Right lobe of liver (tissue), 6 donors: ENCODE measurements at regions not wholly inside any gene's neighbourhood (a gene's known extent, or its start where the extent isn't known, plus 50 kb on each side); places are given as distances from the start of the nearest gene placed in this dataset.

ENCODE experiments used
- ATAC-seq, 4 donors: fragments of 200-7000 bp; cut with Tn5 transposase; one replicate each; pipeline ENCODE4 v1.9.1; 2020; ENCODE audit warnings: mild to moderate bottlenecking in 4 of 4, moderate library complexity in 4 of 4
- DNase-seq, 3 donors: peaks; one replicate each; pipeline ENCODE4 v3.0.0-alpha.2; 2020
- H3K27ac ChIP-seq, 3 donors: fragments of 200-600 bp; one replicate each; pipeline ENCODE4 v1.8.0; 2022
- H3K27me3 ChIP-seq, 2 donors: fragments of 200-600 bp; one replicate each; pipeline ENCODE4 v1.8.0; 2022
- H3K36me3 ChIP-seq, 4 donors: fragments of 200-600 bp; sonication (generic) in 1 of 4; one replicate each; pipeline versions ENCODE4 v1.5.1 to v1.8.0; 2017 to 2022; ENCODE audit warnings: control low read depth in 1 of 4
- H3K4me1 ChIP-seq, 4 donors: fragments of 200-600 bp; sonication (generic) in 1 of 4; one replicate each; pipeline versions ENCODE4 v1.5.1 to v1.8.0; 2017 to 2022; ENCODE audit warnings: control low read depth in 1 of 4
- H3K4me3 ChIP-seq, 3 donors: fragments of 200-600 bp; one replicate each; pipeline ENCODE4 v1.8.0; 2022
- H3K9me3 ChIP-seq, 4 donors: fragments of 200-600 bp; sonication (generic) in 1 of 4; one replicate each; pipeline versions ENCODE4 v1.5.1 to v1.8.0; 2017 to 2022; ENCODE audit warnings: control low read depth in 1 of 4
- CTCF ChIP-seq, 4 donors: fragments of 200-600 bp in 3 of 4; fragments of 450-650 bp in 1 of 4; IDR thresholded peaks; one replicate each; pipeline versions ENCODE4 v1.5.1 to v1.8.0; 2016 to 2022; ENCODE audit warnings: antibody characterized with exemption in 4 of 4, mild to moderate bottlenecking in 2 of 4
- POLR2A ChIP-seq: fragments of 450-650 bp; IDR thresholded peaks from one replicate; pipeline ENCODE4 v1.6.1; 2017; ENCODE audit warnings: antibody characterized with exemption, mild to moderate bottlenecking
- WGBS: methylation state at CpG from one replicate; pipeline ENCODE4 v1.1.6; 2018; ENCODE audit warnings: low coverage, low lambda C conversion rate; ENCODE audit not compliant: insufficient coverage; ENCODE audit errors: missing lambda C conversion rate; 5-methylcytosine and 5-hydroxymethylcytosine counted together
- intact Hi-C, 2 donors: fragments of 100-400 bp; cut with DNase I; formaldehyde crosslinking; loops; one replicate each; pipeline versions ENCODE4 v1.11.2 to v1.14.1; 2022
- donor health status: DM: no; HTN: yes; CAD: no.
- donor health status: DM: no; HTN: no; CAD: no.
- donor health status: DM: no; HTN: no; CAD: no.
- donor health status: DM: no; HTN: yes; CAD: no.
- donor health status: DM: no; HTN: yes; CAD: no.

GRCh38 chr15:39144613-39145499 lies 436.0 kb upstream of the THBS1 start:
- TF ChIP-seq POLR2A (no peak), CTCF (IDR thresholded peaks at IDR 0.05) (no peak)
- Histone ChIP-seq H3K4me3 (no peak overlapping the region), H3K27me3 (no peaks in the 10 kb centered on the region), H3K27ac (no peak overlapping the region), H3K9me3 (no peaks in the 10 kb centered on the region), H3K4me1 (no peaks in the 10 kb centered on the region), H3K36me3 (no peaks in the 10 kb centered on the region)
- DNase-seq (no peak), ATAC-seq (no peak)
- 84% methylated on average over 2 of the region's 2 CpGs for WGBS
- intact Hi-C loops = no loop called here

GRCh38 chr15:39145854-39146625 lies 434.8 kb upstream of the THBS1 start:
- H3K4me1 ChIP-seq = no peaks in the 10 kb centered on the region
- intact Hi-C loops = no loop called here
- H3K4me3 ChIP-seq = no peak overlapping the region
- no peak for DNase-seq
- no peaks in the 10 kb centered on the region for H3K36me3 ChIP-seq
- no peak overlapping the region for H3K27ac ChIP-seq
- no peak for ATAC-seq
- H3K9me3 ChIP-seq = no peaks in the 10 kb centered on the region
- TF ChIP-seq POLR2A (no peak), CTCF (IDR thresholded peaks at IDR 0.05) (no peak)
- 75% methylated on average over 2 of the region's 2 CpGs for WGBS
- H3K27me3 ChIP-seq = no peaks in the 10 kb centered on the region

GRCh38 chr15:39149636-39150150 lies 431.2 kb upstream of the THBS1 start:
- no peak for TF ChIP-seq CTCF (IDR thresholded peaks at IDR 0.05)
- no peak for TF ChIP-seq POLR2A
- H3K4me3 ChIP-seq = no peak overlapping the region
- DNase-seq = no peak
- H3K27me3 ChIP-seq = no peaks in the 10 kb centered on the region
- H3K27ac ChIP-seq = no peak overlapping the region
- no peak for ATAC-seq
- no peaks in the 10 kb centered on the region for H3K9me3 ChIP-seq
- peaks cover 0 to 16% (median 5%) of the 10 kb centered on the region in 4 donors for H3K4me1 ChIP-seq
- 56% methylated on average over 1 of the region's 1 CpG for WGBS
- intact Hi-C loops = no loop called here
- no peaks in the 10 kb centered on the region for H3K36me3 ChIP-seq

GRCh38 chr15:39151545-39151944 lies 429.3 kb upstream of the THBS1 start:
- intact Hi-C loops = no loop called here

More at GRCh38 chr15:39151545-39151944, 429.3 kb upstream of the THBS1 start:
- Histone ChIP-seq H3K27me3 (no peaks in the 10 kb centered on the region), H3K27ac (no peak overlapping the region), H3K4me3 (no peak overlapping the region), H3K4me1 (peaks cover 0 to 19% (median 5%) of the 10 kb centered on the region in 4 donors), H3K9me3 (no peaks in the 10 kb centered on the region), H3K36me3 (no peaks in the 10 kb centered on the region)
- ATAC-seq (no peak), DNase-seq (no peak)
- TF ChIP-seq POLR2A (no peak), CTCF (IDR thresholded peaks at IDR 0.05) (no peak)
- 45% methylated on average over 1 of the region's 2 CpGs for WGBS
